ENCODE measurements at regions not wholly inside any gene's neighbourhood (a gene's known extent, or its start where the extent isn't known, plus 50 kb on each side); places are given as distances from the start of the nearest gene placed in this dataset.

- Histone ChIP-seq H3K23ac (ENCODE audit: insufficient read length) (no peak overlapping the region), H3K18ac (ENCODE audit: extremely low read depth, low read length) (no peak overlapping the region), H3K9ac (replicated peaks in 1 of 4; ENCODE audit: extremely low read depth in 1 of 4, low read depth in 3 of 4, low read length in 3 of 4) (no peak overlapping the region), H2BK5ac (ENCODE audit: low read depth, low read length) (no peak overlapping the region), H3K4me3 (ENCODE audit: extremely low read depth in 1 of 4, insufficient read depth in 2 of 4, low read depth in 3 of 4, low read length in 4 of 4) (no peak overlapping the region), H3K23me2 (ENCODE audit: low read depth, low read length) (no peaks in the 10 kb centered on the region), H3K9me3 (ENCODE audit: insufficient read depth in 2 of 2, low read depth in 1 of 2, low read length in 1 of 2) (no peaks in the 10 kb centered on the region), H3K27me3 (replicated peaks in 1 of 4; ENCODE audit: control insufficient read depth in 3 of 4, extremely low read depth in 1 of 4, insufficient read depth in 3 of 4, low read length in 3 of 4) (no peaks in the 10 kb centered on the region), H4K20me1 (replicated peaks in 1 of 2; ENCODE audit: control insufficient read depth in 1 of 2, insufficient read depth in 2 of 2, low read length in 2 of 2) (no peaks in the 10 kb centered on the region), H2BK120ac (replicated peaks; ENCODE audit: low read depth, low read length) (no peak overlapping the region), H4K8ac (ENCODE audit: extremely low read depth, insufficient read depth, low read length) (no peak overlapping the region), H4K91ac (replicated peaks; ENCODE audit: insufficient read length, low read length) (no peak overlapping the region), H2AK5ac (ENCODE audit: low read depth, low read length) (no peak overlapping the region), H3K27ac (ENCODE audit: low read depth, low read length) (no peak overlapping the region), H3K36me3 (ENCODE audit: control insufficient read depth in 2 of 4, insufficient read depth in 4 of 4, low read length in 3 of 4) (no peaks in the 10 kb centered on the region), H3K79me2 (ENCODE audit: control insufficient read depth in 1 of 2, insufficient read depth in 2 of 2, low read length in 2 of 2) (no peaks in the 10 kb centered on the region), H3K4me1 (replicated peaks in 1 of 4; ENCODE audit: control insufficient read depth in 3 of 4, insufficient read depth in 4 of 4, low read length in 3 of 4) (no peaks in the 10 kb centered on the region), H2BK15ac (ENCODE audit: low read length) (no peak overlapping the region), H3K14ac (ENCODE audit: insufficient read length) (no peak overlapping the region), H2AFZ (ENCODE audit: low read length) (no peak overlapping the region), H4K5ac (ENCODE audit: insufficient read length, low read depth, low read length) (no peak overlapping the region), H3K4me2 (ENCODE audit: insufficient read depth in 1 of 2, low read depth in 2 of 2, low read length in 2 of 2) (no peak overlapping the region), H2BK12ac (ENCODE audit: low read depth, low read length) (no peak overlapping the region), H3K79me1 (ENCODE audit: low read depth, low read length) (no peaks in the 10 kb centered on the region), H3K4ac (replicated peaks; ENCODE audit: insufficient read length, low read depth, low read length) (no peak overlapping the region), H2BK20ac (ENCODE audit: low read length) (no peak overlapping the region), H3K56ac (replicated peaks; ENCODE audit: insufficient read length, low read depth, low read length) (no peak overlapping the region)
- CTCF ChIA-PET (ENCODE audit: partially characterized antibody): interaction anchor here (0.9 to 2.4 kb wide), 3 partner anchors 9 to 142 kb away, joined by 3 to 8 read pairs (median 3); no protein-coding TSS in a partner anchor
- POLR2A ChIA-PET (ENCODE audit: partially characterized antibody): no interaction called here
- TF ChIP-seq HDAC2 (IDR thresholded peaks at IDR 0.05; ENCODE audit: borderline replicate concordance in 1 of 2, low read depth in 2 of 2, low read length in 2 of 2): no peak
- no peak for DNase-seq (ENCODE audit: low read depth in 1 of 2, low spot score in 2 of 2)
- WGBS, 2 experiments (ENCODE audit: extremely low coverage in 1 of 2, insufficient coverage in 1 of 2, insufficient read length in 1 of 2, insufficient replicate concordance in 2 of 2, low coverage in 1 of 2, low lambda C conversion rate in 2 of 2, missing lambda C conversion rate in 1 of 2): 84% methylated on average over 4 of the region's 4 CpGs; no CpG with 5 or more reads in 1 of the 2 experiments
- no peak for FAIRE-seq
Observed at GRCh38 chr6:145498425-145498824, 236.9 kb downstream of the EPM2A start.

Measured in H1 (cell line).